Esophagus muscularis mucosa (tissue), 3 donors: ENCODE measurements at regions not wholly inside any gene's neighbourhood (a gene's known extent, or its start where the extent isn't known, plus 50 kb on each side); places are given as distances from the start of the nearest gene placed in this dataset.

Experiments used
- POLR2AphosphoS5 ChIP-seq, 2 donors: sonication (generic); formaldehyde crosslinking; IDR thresholded peaks; one replicate each; pipeline ENCODE4 v1.6.1; 2017; ENCODE audit warnings: antibody characterized with exemption in 2 of 2
- TF ChIP-seq, protein P1 (sequence below), 3 experiments: fragments of 200-600 bp in 2 of 3; fragments of 450-650 bp in 1 of 3; sonication (generic) in 2 of 3; IDR thresholded peaks; one replicate each; pipeline ENCODE4 v1.5.1; 2017 to 2019; ENCODE audit warnings: antibody characterized with exemption in 3 of 3, mild to moderate bottlenecking in 2 of 3, moderate library complexity in 1 of 3

DNA sequence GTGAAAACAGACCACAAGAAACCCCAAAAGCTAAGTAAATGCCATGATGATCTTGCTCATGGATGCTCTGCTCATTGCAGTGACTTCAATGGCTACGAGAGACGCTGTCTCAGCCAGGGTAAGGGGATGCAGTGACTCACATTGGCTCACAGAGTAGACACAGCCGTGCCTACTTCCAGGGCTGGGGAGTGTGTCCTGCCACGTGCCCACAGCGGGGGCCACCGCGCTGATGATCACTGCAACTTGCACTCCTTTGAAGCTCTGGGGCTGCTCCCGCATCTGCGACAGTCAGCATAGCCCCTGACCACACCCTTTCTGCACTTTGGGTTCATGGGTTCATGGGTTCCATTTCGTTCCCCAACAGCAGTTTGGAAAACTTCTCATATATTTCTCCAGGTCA, 231.4 kb upstream of the RPL38 start:
- TF ChIP-seq, protein P1, sequence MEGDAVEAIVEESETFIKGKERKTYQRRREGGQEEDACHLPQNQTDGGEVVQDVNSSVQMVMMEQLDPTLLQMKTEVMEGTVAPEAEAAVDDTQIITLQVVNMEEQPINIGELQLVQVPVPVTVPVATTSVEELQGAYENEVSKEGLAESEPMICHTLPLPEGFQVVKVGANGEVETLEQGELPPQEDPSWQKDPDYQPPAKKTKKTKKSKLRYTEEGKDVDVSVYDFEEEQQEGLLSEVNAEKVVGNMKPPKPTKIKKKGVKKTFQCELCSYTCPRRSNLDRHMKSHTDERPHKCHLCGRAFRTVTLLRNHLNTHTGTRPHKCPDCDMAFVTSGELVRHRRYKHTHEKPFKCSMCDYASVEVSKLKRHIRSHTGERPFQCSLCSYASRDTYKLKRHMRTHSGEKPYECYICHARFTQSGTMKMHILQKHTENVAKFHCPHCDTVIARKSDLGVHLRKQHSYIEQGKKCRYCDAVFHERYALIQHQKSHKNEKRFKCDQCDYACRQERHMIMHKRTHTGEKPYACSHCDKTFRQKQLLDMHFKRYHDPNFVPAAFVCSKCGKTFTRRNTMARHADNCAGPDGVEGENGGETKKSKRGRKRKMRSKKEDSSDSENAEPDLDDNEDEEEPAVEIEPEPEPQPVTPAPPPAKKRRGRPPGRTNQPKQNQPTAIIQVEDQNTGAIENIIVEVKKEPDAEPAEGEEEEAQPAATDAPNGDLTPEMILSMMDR (IDR thresholded peaks at IDR 0.05) = no peak
- no peak for TF ChIP-seq POLR2AphosphoS5 (IDR thresholded peaks at IDR 0.05)
